ENCODE measurements at regions not wholly inside any gene's neighbourhood (a gene's known extent, or its start where the extent isn't known, plus 50 kb on each side); places are given as distances from the start of the nearest gene placed in this dataset.

DNA sequence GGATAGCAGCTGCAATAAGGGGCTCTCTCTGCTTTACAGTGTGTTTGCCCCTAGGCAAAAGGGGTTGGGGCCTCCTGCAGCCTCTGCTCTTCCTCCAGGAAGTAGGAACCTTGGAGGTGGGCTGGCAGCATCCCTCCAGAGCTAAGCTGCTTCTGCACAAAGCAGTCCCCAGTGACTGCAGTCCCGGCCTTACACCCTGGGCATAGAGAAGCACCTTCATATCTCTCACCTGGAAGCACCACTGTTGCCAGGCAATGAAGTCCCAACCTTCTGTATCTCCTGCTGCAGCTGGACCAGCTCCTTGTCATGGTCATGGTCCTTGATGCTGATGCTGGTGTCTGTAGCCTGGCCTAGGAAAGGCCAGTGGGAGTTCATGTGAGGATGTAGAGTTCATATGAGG lies 171.1 kb upstream of the TET2 start:
- no peaks in the 10 kb centered on the region for H3K27me3 ChIP-seq (ENCODE audit: insufficient read depth, low read length, poor library complexity)
- H4K20me1 ChIP-seq (ENCODE audit: insufficient read depth, low read length) = no peaks in the 10 kb centered on the region
- H3K4me3 ChIP-seq (ENCODE audit: low read depth in 1 of 2, low read length in 2 of 2) = no peak overlapping the region
- TF ChIP-seq, protein P1, sequence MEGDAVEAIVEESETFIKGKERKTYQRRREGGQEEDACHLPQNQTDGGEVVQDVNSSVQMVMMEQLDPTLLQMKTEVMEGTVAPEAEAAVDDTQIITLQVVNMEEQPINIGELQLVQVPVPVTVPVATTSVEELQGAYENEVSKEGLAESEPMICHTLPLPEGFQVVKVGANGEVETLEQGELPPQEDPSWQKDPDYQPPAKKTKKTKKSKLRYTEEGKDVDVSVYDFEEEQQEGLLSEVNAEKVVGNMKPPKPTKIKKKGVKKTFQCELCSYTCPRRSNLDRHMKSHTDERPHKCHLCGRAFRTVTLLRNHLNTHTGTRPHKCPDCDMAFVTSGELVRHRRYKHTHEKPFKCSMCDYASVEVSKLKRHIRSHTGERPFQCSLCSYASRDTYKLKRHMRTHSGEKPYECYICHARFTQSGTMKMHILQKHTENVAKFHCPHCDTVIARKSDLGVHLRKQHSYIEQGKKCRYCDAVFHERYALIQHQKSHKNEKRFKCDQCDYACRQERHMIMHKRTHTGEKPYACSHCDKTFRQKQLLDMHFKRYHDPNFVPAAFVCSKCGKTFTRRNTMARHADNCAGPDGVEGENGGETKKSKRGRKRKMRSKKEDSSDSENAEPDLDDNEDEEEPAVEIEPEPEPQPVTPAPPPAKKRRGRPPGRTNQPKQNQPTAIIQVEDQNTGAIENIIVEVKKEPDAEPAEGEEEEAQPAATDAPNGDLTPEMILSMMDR (IDR thresholded peaks at IDR 0.05; ENCODE audit: borderline replicate concordance, extremely low read depth, low read length, poor library complexity, severe bottlenecking) = no peak
- no peak for TF ChIP-seq EZH2 (IDR thresholded peaks at IDR 0.05; ENCODE audit: borderline replicate concordance, low read depth, low read length, severe bottlenecking)
- DNase-seq (no peak), ATAC-seq (ENCODE audit: insufficient read depth, low read depth) (no peak)
- H3K4me1 ChIP-seq (ENCODE audit: insufficient read depth, low read length) = no peaks in the 10 kb centered on the region
- H3K9me3 ChIP-seq (ENCODE audit: insufficient read depth, low read length, severe bottlenecking) = no peaks in the 10 kb centered on the region
- no peaks in the 10 kb centered on the region for H3K79me2 ChIP-seq (ENCODE audit: insufficient read depth, low read length)
- H2AFZ ChIP-seq (ENCODE audit: low read depth, low read length) = no peak overlapping the region
- H3K27ac ChIP-seq (ENCODE audit: low read length) = no peak overlapping the region
- no peak overlapping the region for H3K4me2 ChIP-seq (ENCODE audit: insufficient read depth, low read length)
- H3K36me3 ChIP-seq (ENCODE audit: insufficient read depth, low read length) = no peaks in the 10 kb centered on the region
- no peak overlapping the region for H3K9ac ChIP-seq (ENCODE audit: low read depth, low read length)

DNA sequence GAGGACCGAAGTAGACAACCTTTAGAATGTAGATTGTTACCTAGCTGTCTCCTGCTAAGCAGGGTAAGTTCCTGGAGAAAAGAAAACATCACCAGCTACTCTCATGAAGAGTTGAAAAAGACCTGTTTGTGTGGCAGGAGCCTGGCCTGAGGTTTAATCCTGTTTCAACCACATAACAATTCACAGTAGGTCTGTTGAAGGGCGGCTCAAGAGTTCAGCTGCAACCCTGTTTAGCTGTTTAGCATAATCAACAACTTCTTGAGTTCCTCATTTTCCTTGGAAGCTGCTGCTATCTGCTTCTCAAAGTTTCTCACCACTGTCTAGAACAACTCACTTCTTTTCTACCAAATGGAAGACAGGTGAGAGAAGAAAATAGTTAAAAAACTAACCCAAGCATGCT lies 170.4 kb upstream of the TET2 start:
- DNase-seq = no peak
- H3K27ac ChIP-seq (ENCODE audit: low read length) = no peak overlapping the region
- no peaks in the 10 kb centered on the region for H3K4me1 ChIP-seq (ENCODE audit: insufficient read depth, low read length)
- no peak overlapping the region for H3K9ac ChIP-seq (ENCODE audit: low read depth, low read length)
- no peaks in the 10 kb centered on the region for H3K27me3 ChIP-seq (ENCODE audit: insufficient read depth, low read length, poor library complexity)
- H3K4me2 ChIP-seq (ENCODE audit: insufficient read depth, low read length) = no peak overlapping the region
- H2AFZ ChIP-seq (ENCODE audit: low read depth, low read length) = no peak overlapping the region
- H4K20me1 ChIP-seq (ENCODE audit: insufficient read depth, low read length) = no peaks in the 10 kb centered on the region
- H3K4me3 ChIP-seq (ENCODE audit: low read depth in 1 of 2, low read length in 2 of 2) = no peak overlapping the region
- ATAC-seq (ENCODE audit: insufficient read depth, low read depth) = no peak
- H3K79me2 ChIP-seq (ENCODE audit: insufficient read depth, low read length) = no peaks in the 10 kb centered on the region
- H3K9me3 ChIP-seq (ENCODE audit: insufficient read depth, low read length, severe bottlenecking) = no peaks in the 10 kb centered on the region
- no peak for TF ChIP-seq EZH2 (IDR thresholded peaks at IDR 0.05; ENCODE audit: borderline replicate concordance, low read depth, low read length, severe bottlenecking)
- TF ChIP-seq, protein P1 (IDR thresholded peaks at IDR 0.05; ENCODE audit: borderline replicate concordance, extremely low read depth, low read length, poor library complexity, severe bottlenecking) = no peak
- no peaks in the 10 kb centered on the region for H3K36me3 ChIP-seq (ENCODE audit: insufficient read depth, low read length)

DNA sequence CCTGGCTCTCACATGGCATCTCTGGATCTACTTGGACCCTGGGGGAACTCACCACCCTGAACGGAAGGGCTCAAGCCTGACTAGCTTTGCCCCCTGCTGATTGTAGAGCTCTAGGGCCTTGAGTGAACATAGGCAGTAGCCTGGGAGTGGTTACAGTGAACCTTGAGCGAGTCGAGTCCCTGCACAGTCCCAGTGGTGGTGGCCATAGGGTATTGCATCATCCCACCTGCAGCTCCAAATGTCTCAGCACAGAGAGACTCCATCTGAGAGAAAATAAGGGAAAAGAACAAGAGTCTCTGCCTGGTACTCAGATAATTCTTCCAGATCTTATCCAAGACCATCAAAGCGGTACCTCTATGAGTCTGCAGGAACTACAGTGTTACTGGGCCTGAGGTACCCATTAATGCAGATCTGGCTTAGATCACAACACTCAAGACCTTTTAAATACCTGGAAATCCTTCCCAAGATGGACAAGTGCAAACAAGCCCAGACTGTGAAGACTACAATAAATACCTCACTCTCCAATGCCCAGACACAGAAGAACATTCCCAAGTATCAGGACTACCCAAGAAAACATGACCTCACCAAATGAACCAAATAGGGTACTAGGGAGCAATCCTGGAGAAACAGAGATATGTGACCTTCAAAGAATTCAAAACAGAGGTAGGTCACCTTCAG lies 167.5 kb upstream of the TET2 start:
- H3K79me2 ChIP-seq (ENCODE audit: insufficient read depth, low read length) = no peaks in the 10 kb centered on the region
- DNase-seq = no peak
- H3K4me1 ChIP-seq (ENCODE audit: insufficient read depth, low read length) = no peaks in the 10 kb centered on the region
- H3K36me3 ChIP-seq (ENCODE audit: insufficient read depth, low read length) = no peaks in the 10 kb centered on the region
- no peaks in the 10 kb centered on the region for H4K20me1 ChIP-seq (ENCODE audit: insufficient read depth, low read length)
- TF ChIP-seq, protein P1 (IDR thresholded peaks at IDR 0.05; ENCODE audit: borderline replicate concordance, extremely low read depth, low read length, poor library complexity, severe bottlenecking) = no peak
- no peak for TF ChIP-seq EZH2 (IDR thresholded peaks at IDR 0.05; ENCODE audit: borderline replicate concordance, low read depth, low read length, severe bottlenecking)
- no peak overlapping the region for H3K4me2 ChIP-seq (ENCODE audit: insufficient read depth, low read length)
- no peak overlapping the region for H2AFZ ChIP-seq (ENCODE audit: low read depth, low read length)
- H3K27me3 ChIP-seq (ENCODE audit: insufficient read depth, low read length, poor library complexity) = no peaks in the 10 kb centered on the region
- peak; percentile 48; the same call in 2 of the 3 replicates for ATAC-seq (ENCODE audit: insufficient read depth, low read depth)
- no peak overlapping the region for H3K4me3 ChIP-seq (ENCODE audit: low read depth in 1 of 2, low read length in 2 of 2)
- no peak overlapping the region for H3K9ac ChIP-seq (ENCODE audit: low read depth, low read length)
- H3K27ac ChIP-seq (ENCODE audit: low read length) = no peak overlapping the region
- H3K9me3 ChIP-seq (ENCODE audit: insufficient read depth, low read length, severe bottlenecking) = no peaks in the 10 kb centered on the region

All from DND-41 (cell line).